ENCODE measurements at regions not wholly inside any gene's neighbourhood (a gene's known extent, or its start where the extent isn't known, plus 50 kb on each side); places are given as distances from the start of the nearest gene placed in this dataset.

GRCh38 chr13:99656844-99657381, 155.6 kb downstream of the TM9SF2 start:
- peaks cover 41 to 52% (median 48%) of the 10 kb centered on the region in 3 donors for H3K27me3 Mint-ChIP-seq (ENCODE audit: low read depth in 3 of 3)
- no peak for DNase-seq

GRCh38 chr13:99656092-99656745, 154.9 kb downstream of the TM9SF2 start:
- Mint-ChIP-seq H3K27me3 (ENCODE audit: low read depth in 3 of 3) (peaks cover 40 to 48% (median 44%) of the 10 kb centered on the region in 3 donors), H3K4me1 (peaks cover 20% of the 10 kb centered on the region), H3K36me3 (no peaks in the 10 kb centered on the region), H3K9me3 (peaks cover 0 to 2% (median 0%) of the 10 kb centered on the region in 7 donors), H3K4me3 (peak overlapping the region in 1 of 2 donors; percentile 75), H3K27ac (no peak overlapping the region)
- peaks cover 35 to 48% of the 10 kb centered on the region in 2 donors for H3K27me3 ChIP-seq (ENCODE audit: control insufficient read depth in 2 of 2, insufficient read depth in 2 of 2, low read length in 2 of 2)
- no peaks in the 10 kb centered on the region for H3K9me3 ChIP-seq (replicated peaks in 1 of 2; ENCODE audit: control insufficient read depth in 1 of 2, insufficient read depth in 1 of 2, low read length in 2 of 2)
- H2AFZ ChIP-seq (ENCODE audit: insufficient read depth, low read depth, low read length, poor library complexity, severe bottlenecking), result no peak overlapping the region
- peaks cover 9 to 12% of the 10 kb centered on the region in 2 donors for H3K4me1 ChIP-seq (ENCODE audit: control insufficient read depth in 1 of 2, insufficient read depth in 2 of 2, low read length in 2 of 2)
- no peaks in the 10 kb centered on the region for H4K20me1 ChIP-seq (ENCODE audit: insufficient read depth, low read length)
- 6% methylated on average over 3 of the region's 8 CpGs for WGBS (ENCODE audit: insufficient coverage)
- H3K9ac ChIP-seq (ENCODE audit: insufficient read depth, low read length, poor library complexity, severe bottlenecking), result no peak overlapping the region
- peak; percentile 32 to 59 (median 56) for DNase-seq
- H3K4me2 ChIP-seq (replicated peaks; ENCODE audit: extremely low read depth, low read length, poor library complexity, severe bottlenecking), result no peak overlapping the region
- no peak overlapping the region for H3K4me3 ChIP-seq (replicated peaks in 1 of 3; ENCODE audit: low read depth in 2 of 3, low read length in 3 of 3)
- no peak overlapping the region for H3K27ac ChIP-seq (ENCODE audit: low read depth in 1 of 2, low read length in 2 of 2)
- H3K79me2 ChIP-seq (ENCODE audit: insufficient read depth, low read length), result no peaks in the 10 kb centered on the region
- H3K36me3 ChIP-seq (replicated peaks in 1 of 2; ENCODE audit: control insufficient read depth in 1 of 2, insufficient read depth in 2 of 2, low read length in 2 of 2), result no peaks in the 10 kb centered on the region
- TF ChIP-seq CTCF (IDR thresholded peaks at IDR 0.05), result peak; percentile 90
- intact Hi-C loops (cut with micrococcal nuclease), result loop anchor here (10.0 kb wide), 3 partner anchors 859 to 889 kb away; no protein-coding TSS in a partner anchor

More at GRCh38 chr13:99656844-99657381, 155.6 kb downstream of the TM9SF2 start:
- H3K4me3 ChIP-seq (replicated peaks in 1 of 3; ENCODE audit: low read depth in 2 of 3, low read length in 3 of 3), result no peak overlapping the region
- Mint-ChIP-seq H3K27ac (peak overlapping the region in 1 of 7 donors; percentile 6), H3K9me3 (peaks cover 0 to 2% (median 0%) of the 10 kb centered on the region in 7 donors), H3K4me1 (peaks cover 20% of the 10 kb centered on the region), H3K36me3 (no peaks in the 10 kb centered on the region), H3K4me3 (peak overlapping the region in 1 of 2 donors; percentile 75)
- no peak overlapping the region for H2AFZ ChIP-seq (ENCODE audit: insufficient read depth, low read depth, low read length, poor library complexity, severe bottlenecking)
- no peak for TF ChIP-seq CTCF (IDR thresholded peaks at IDR 0.05)
- 91% methylated on average over 5 of the region's 6 CpGs for WGBS (ENCODE audit: insufficient coverage)
- no peaks in the 10 kb centered on the region for H3K36me3 ChIP-seq (replicated peaks in 1 of 2; ENCODE audit: control insufficient read depth in 1 of 2, insufficient read depth in 2 of 2, low read length in 2 of 2)
- no peaks in the 10 kb centered on the region for H3K79me2 ChIP-seq (ENCODE audit: insufficient read depth, low read length)
- no peaks in the 10 kb centered on the region for H3K9me3 ChIP-seq (replicated peaks in 1 of 2; ENCODE audit: control insufficient read depth in 1 of 2, insufficient read depth in 1 of 2, low read length in 2 of 2)
- H3K4me1 ChIP-seq (ENCODE audit: control insufficient read depth in 1 of 2, insufficient read depth in 2 of 2, low read length in 2 of 2), result peaks cover 9 to 12% of the 10 kb centered on the region in 2 donors
- no peak overlapping the region for H3K9ac ChIP-seq (ENCODE audit: insufficient read depth, low read length, poor library complexity, severe bottlenecking)
- peaks cover 37 to 54% of the 10 kb centered on the region in 2 donors for H3K27me3 ChIP-seq (ENCODE audit: control insufficient read depth in 2 of 2, insufficient read depth in 2 of 2, low read length in 2 of 2)
- no peak overlapping the region for H3K4me2 ChIP-seq (replicated peaks; ENCODE audit: extremely low read depth, low read length, poor library complexity, severe bottlenecking)
- H3K27ac ChIP-seq (ENCODE audit: low read depth in 1 of 2, low read length in 2 of 2), result no peak overlapping the region
- intact Hi-C loops (cut with micrococcal nuclease), result loop anchor here (10.0 kb wide), 3 partner anchors 858 to 888 kb away; no protein-coding TSS in a partner anchor
- H4K20me1 ChIP-seq (ENCODE audit: insufficient read depth, low read length), result no peaks in the 10 kb centered on the region
